Skeletal muscle satellite cell (primary cell): ENCODE measurements at regions not wholly inside any gene's neighbourhood (a gene's known extent, or its start where the extent isn't known, plus 50 kb on each side); places are given as distances from the start of the nearest gene placed in this dataset.
"Not testable (repeated sequence)": the region's sequence is repeated elsewhere in the genome, so short reads cannot be mapped to it uniquely, and the experiment has no call there.

Experiments
- H3K27me3 ChIP-seq: 2 replicates; pipeline ENCODE4 v1.7.0; 2013; ENCODE audit warnings: low read length; ENCODE audit not compliant: control insufficient read depth, insufficient read depth
- H3K36me3 ChIP-seq: 2 replicates; pipeline ENCODE4 v1.7.0; 2013; ENCODE audit warnings: mild to moderate bottlenecking, control low read depth, low read length; ENCODE audit not compliant: insufficient read depth
- H3K4me1 ChIP-seq: 2 replicates; pipeline ENCODE4 v1.7.0; 2013; ENCODE audit warnings: low read length; ENCODE audit not compliant: control insufficient read depth, insufficient read depth
- H3K4me2 ChIP-seq: 2 replicates; pipeline ENCODE4 v1.7.0; 2013; ENCODE audit warnings: mild to moderate bottlenecking, low read length
- H3K4me3 ChIP-seq: 2 replicates; pipeline ENCODE4 v1.7.0; 2013; ENCODE audit warnings: low read length
- H3K9ac ChIP-seq: 2 replicates; pipeline ENCODE4 v1.7.0; 2013; ENCODE audit warnings: mild to moderate bottlenecking, low read depth, low read length, moderate library complexity
- H3K9me3 ChIP-seq: replicated peaks from 2 replicates; pipeline ENCODE4 v1.7.0; 2013; ENCODE audit warnings: mild to moderate bottlenecking, control low read depth, low read length

GRCh38 chr7:16369855-16370254 is 51.5 kb downstream of the CRPPA start:
- Histone ChIP-seq H3K27me3 (no peaks in the 10 kb centered on the region), H3K4me1 (no peaks in the 10 kb centered on the region), H3K4me3 (no peak overlapping the region), H3K4me2 (no peak overlapping the region), H3K9me3 (no peaks in the 10 kb centered on the region), H3K36me3 (no peaks in the 10 kb centered on the region), H3K9ac (no peak overlapping the region)

DNA sequence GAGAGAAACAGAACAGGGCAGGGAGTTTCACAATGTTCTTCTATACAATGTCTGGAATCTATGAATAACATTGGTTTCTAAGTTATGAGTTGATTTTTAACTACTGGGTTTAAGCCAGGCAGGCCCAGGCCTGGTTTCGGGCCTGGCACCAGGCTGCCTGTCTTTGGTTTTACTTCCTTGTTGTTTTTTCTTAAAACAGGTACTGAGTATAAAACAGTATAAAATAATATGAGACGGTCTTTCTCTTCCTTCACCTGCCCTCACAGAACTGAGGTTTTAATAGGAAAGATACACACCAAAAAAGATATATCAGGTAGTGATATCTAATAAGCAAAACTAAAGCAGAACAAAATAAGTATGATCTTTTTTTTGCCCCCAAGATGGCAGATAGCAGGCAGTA is 52.0 kb downstream of the CRPPA start:
- not testable (repeated sequence) for H3K4me3 ChIP-seq, H3K9ac ChIP-seq, H3K4me2 ChIP-seq, H3K9me3 ChIP-seq, H3K27me3 ChIP-seq, H3K4me1 ChIP-seq, H3K36me3 ChIP-seq

DNA sequence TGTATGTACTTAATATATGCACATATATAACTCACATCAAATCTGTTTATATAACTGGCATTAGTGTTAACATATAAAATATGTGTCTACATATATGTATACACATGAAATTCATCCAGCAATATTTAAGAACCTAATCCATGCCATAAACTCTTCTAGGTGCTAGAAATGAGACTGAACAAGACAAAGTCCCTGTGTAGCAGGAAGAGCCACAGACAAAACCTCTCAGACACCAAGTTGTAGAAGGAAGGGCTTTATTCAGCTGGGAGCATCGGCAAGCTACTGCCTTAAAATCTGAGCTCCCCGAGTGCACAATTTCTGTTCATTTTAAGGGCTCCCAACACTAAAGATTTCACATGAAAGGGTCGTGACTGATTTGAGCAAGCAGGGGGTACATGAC is 52.5 kb downstream of the CRPPA start:
- no peaks in the 10 kb centered on the region for H3K9me3 ChIP-seq
- H3K36me3 ChIP-seq = no peaks in the 10 kb centered on the region
- no peak overlapping the region for H3K4me2 ChIP-seq
- no peaks in the 10 kb centered on the region for H3K4me1 ChIP-seq
- H3K27me3 ChIP-seq = no peaks in the 10 kb centered on the region
- H3K4me3 ChIP-seq = no peak overlapping the region
- H3K9ac ChIP-seq = no peak overlapping the region

GRCh38 chr7:16367115-16367514 is 54.2 kb downstream of the CRPPA start:
- H3K27me3 ChIP-seq = no peaks in the 10 kb centered on the region
- H3K4me2 ChIP-seq = no peak overlapping the region

GRCh38 chr7:16365952-16366351 is 55.4 kb downstream of the CRPPA start:
- H3K4me1 ChIP-seq = no peaks in the 10 kb centered on the region
- no peak overlapping the region for H3K4me3 ChIP-seq
- H3K36me3 ChIP-seq = no peaks in the 10 kb centered on the region
- H3K9me3 ChIP-seq = no peaks in the 10 kb centered on the region
- no peak overlapping the region for H3K9ac ChIP-seq
- no peak overlapping the region for H3K4me2 ChIP-seq
- no peaks in the 10 kb centered on the region for H3K27me3 ChIP-seq

More at GRCh38 chr7:16367115-16367514, 54.2 kb downstream of the CRPPA start:
- H3K36me3 ChIP-seq = no peaks in the 10 kb centered on the region
- no peak overlapping the region for H3K9ac ChIP-seq
- no peaks in the 10 kb centered on the region for H3K9me3 ChIP-seq
- H3K4me1 ChIP-seq = no peaks in the 10 kb centered on the region
- no peak overlapping the region for H3K4me3 ChIP-seq

DNA sequence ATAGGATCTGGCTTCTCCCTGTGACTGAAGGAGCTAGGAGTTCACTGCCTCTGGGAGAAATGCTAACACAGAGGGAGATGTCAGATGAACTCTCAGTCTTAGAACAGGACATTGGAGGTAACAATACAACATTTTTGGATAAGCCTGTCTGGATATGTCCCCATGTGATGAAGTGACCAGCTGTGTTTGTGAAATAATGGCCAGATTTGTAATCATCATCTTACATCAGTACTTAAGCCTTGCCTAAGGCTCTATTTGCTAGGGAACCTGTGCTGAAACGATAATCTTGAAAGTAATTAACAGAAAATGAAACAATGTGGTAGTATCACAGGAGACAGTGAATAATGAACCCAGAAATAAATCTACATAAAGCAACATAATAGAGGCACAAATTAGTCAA is 56.2 kb downstream of the CRPPA start:
- Histone ChIP-seq H3K4me2 (no peak overlapping the region), H3K27me3 (no peaks in the 10 kb centered on the region), H3K36me3 (no peaks in the 10 kb centered on the region), H3K4me1 (no peaks in the 10 kb centered on the region), H3K4me3 (no peak overlapping the region), H3K9ac (no peak overlapping the region), H3K9me3 (no peaks in the 10 kb centered on the region)

GRCh38 chr7:16359216-16359615 is 62.1 kb downstream of the CRPPA start:
- Histone ChIP-seq H3K36me3 (no peaks in the 10 kb centered on the region), H3K9ac (no peak overlapping the region), H3K4me1 (peaks cover 13% of the 10 kb centered on the region), H3K4me2 (no peak overlapping the region), H3K4me3 (no peak overlapping the region), H3K9me3 (no peaks in the 10 kb centered on the region), H3K27me3 (no peaks in the 10 kb centered on the region)

DNA sequence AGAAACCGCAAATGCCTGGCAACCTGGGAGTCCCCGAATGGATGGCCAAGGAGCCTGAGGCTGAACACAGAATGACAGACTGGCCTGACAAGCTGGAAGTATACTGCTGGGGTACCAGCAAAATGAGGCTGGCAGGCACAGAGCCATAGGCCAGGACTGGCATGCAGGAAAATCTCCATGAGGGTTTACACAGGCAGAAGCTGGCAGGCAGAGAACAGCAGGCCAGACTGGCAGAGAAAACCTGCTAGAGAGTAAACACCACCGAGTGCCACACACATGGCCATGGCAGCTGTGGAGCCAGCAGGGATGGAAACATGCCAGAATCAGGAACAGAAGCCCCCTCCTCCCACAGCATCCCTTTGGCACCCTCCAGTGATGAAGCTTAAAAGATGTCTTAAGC is 63.4 kb downstream of the CRPPA start:
- Histone ChIP-seq H3K9ac (no peak overlapping the region), H3K9me3 (no peaks in the 10 kb centered on the region), H3K4me2 (no peak overlapping the region), H3K36me3 (no peaks in the 10 kb centered on the region), H3K27me3 (no peaks in the 10 kb centered on the region), H3K4me1 (peaks cover 13% of the 10 kb centered on the region), H3K4me3 (no peak overlapping the region)

- Histone ChIP-seq H3K9ac (no peak overlapping the region), H3K36me3 (no peaks in the 10 kb centered on the region), H3K4me2 (no peak overlapping the region), H3K4me1 (peaks cover 13% of the 10 kb centered on the region), H3K4me3 (no peak overlapping the region), H3K27me3 (no peaks in the 10 kb centered on the region), H3K9me3 (no peaks in the 10 kb centered on the region)
These were observed 63.9 kb downstream of the CRPPA start for GRCh38 chr7:16357474-16357873.

GRCh38 chr7:16356301-16356958 is 64.9 kb downstream of the CRPPA start:
- H3K36me3 ChIP-seq = no peaks in the 10 kb centered on the region
- no peaks in the 10 kb centered on the region for H3K9me3 ChIP-seq
- H3K9ac ChIP-seq = no peak overlapping the region
- no peak overlapping the region for H3K4me3 ChIP-seq
- H3K27me3 ChIP-seq = no peaks in the 10 kb centered on the region
- peaks cover 13% of the 10 kb centered on the region for H3K4me1 ChIP-seq
- no peak overlapping the region for H3K4me2 ChIP-seq

- Histone ChIP-seq H3K27me3 (no peaks in the 10 kb centered on the region), H3K9ac (no peak overlapping the region), H3K4me2 (no peak overlapping the region), H3K4me3 (no peak overlapping the region), H3K9me3 (no peaks in the 10 kb centered on the region), H3K4me1 (peaks cover 13% of the 10 kb centered on the region), H3K36me3 (no peaks in the 10 kb centered on the region)
These were observed 66.8 kb downstream of the CRPPA start for GRCh38 chr7:16354573-16354972.

DNA sequence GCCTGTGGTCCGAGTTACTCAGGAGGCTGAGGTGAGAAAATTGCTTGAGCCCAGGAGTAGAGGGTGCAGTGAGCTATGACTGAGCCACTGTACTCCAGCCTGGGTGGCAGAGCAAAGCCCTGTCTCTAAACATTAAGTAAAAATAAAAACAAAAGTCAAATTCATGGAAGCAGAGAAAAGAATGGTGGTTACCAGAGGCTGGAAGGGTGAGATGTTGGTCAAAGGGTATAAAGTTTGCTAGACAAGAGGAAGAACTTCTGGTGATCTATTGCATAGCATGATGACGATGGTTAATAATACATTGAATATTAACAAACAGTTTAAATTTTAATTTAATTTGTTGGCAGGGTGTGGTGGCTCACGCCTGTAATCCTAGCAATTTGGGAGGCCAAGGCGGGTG is 68.1 kb downstream of the CRPPA start:
- no peaks in the 10 kb centered on the region for H3K36me3 ChIP-seq
- peaks cover 13% of the 10 kb centered on the region for H3K4me1 ChIP-seq
- H3K27me3 ChIP-seq = no peaks in the 10 kb centered on the region
- no peaks in the 10 kb centered on the region for H3K9me3 ChIP-seq
- H3K4me3 ChIP-seq = no peak overlapping the region
- H3K9ac ChIP-seq = no peak overlapping the region
- no peak overlapping the region for H3K4me2 ChIP-seq
